GM12875 (cell line): ENCODE measurements at regions not wholly inside any gene's neighbourhood (a gene's known extent, or its start where the extent isn't known, plus 50 kb on each side); places are given as distances from the start of the nearest gene placed in this dataset.

Experiments
- H3K4me3 ChIP-seq: one replicate; pipeline ENCODE4 v1.5.1; 2011; ENCODE audit warnings: low read depth, low read length, control low read depth
- TF ChIP-seq, protein P1 (sequence below): IDR thresholded peaks from 2 replicates; pipeline ENCODE4 v1.5.1; 2011; ENCODE audit warnings: low read depth, mild to moderate bottlenecking, control low read depth, inconsistent platforms, low read length, moderate library complexity, borderline replicate concordance; ENCODE audit not compliant: insufficient read depth

DNA sequence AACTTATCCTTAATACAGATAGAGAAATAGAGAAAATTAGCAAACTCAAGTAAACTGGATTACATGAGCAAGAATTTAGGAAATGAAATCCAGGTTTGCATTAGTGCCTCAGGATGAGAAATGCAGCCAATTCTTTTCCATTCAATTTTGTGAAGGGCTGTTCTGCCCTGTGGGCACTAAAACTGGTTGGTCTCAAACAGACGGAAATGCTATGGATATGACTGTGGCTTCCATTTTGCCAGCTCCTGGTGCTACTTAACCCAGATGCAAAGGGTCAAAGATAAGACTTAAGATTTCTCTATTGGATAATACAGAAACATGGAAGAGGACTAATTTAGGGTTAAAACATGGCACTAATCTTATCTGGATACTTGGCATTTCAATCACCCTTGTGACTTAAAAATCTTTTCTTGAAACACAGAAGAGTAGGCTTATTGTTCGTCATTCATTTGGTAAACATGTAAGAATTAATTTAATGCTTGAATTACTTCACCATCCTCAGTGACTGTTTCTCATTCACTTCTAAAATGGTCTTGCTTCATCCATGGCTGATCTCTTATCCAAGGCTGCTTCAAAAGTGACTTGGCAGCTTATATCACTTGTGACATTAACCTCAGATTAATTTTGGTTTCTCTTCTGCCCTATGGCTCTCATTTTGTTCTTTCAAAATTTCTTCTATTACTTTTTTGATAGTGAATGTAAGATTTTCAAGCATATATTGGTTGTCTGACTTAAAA is 1008.7 kb downstream of the GLUD2 start:
- TF ChIP-seq, protein P1, sequence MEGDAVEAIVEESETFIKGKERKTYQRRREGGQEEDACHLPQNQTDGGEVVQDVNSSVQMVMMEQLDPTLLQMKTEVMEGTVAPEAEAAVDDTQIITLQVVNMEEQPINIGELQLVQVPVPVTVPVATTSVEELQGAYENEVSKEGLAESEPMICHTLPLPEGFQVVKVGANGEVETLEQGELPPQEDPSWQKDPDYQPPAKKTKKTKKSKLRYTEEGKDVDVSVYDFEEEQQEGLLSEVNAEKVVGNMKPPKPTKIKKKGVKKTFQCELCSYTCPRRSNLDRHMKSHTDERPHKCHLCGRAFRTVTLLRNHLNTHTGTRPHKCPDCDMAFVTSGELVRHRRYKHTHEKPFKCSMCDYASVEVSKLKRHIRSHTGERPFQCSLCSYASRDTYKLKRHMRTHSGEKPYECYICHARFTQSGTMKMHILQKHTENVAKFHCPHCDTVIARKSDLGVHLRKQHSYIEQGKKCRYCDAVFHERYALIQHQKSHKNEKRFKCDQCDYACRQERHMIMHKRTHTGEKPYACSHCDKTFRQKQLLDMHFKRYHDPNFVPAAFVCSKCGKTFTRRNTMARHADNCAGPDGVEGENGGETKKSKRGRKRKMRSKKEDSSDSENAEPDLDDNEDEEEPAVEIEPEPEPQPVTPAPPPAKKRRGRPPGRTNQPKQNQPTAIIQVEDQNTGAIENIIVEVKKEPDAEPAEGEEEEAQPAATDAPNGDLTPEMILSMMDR: no peak
- H3K4me3 ChIP-seq: no peak overlapping the region

DNA sequence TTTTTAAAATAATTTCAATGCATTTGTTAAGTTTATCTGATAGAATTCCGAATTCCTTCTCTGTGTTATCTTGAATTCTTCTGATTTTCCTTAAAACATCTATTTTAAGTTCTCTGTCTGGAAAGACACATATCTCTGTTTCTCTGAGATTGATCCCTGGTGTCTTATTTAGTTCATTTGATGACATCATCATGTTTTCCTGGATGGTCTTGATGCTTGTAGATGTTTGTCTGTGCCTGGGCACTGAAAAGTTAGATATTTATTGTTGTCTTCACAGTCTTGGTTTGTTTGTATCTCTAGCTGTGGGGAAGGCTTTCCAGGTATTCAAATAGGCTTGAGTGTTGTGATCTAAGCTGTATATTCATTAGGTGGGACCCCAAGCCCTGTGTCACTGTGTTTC is 1028.8 kb downstream of the GLUD2 start:
- no peak overlapping the region for H3K4me3 ChIP-seq
- TF ChIP-seq, protein P1: no peak

DNA sequence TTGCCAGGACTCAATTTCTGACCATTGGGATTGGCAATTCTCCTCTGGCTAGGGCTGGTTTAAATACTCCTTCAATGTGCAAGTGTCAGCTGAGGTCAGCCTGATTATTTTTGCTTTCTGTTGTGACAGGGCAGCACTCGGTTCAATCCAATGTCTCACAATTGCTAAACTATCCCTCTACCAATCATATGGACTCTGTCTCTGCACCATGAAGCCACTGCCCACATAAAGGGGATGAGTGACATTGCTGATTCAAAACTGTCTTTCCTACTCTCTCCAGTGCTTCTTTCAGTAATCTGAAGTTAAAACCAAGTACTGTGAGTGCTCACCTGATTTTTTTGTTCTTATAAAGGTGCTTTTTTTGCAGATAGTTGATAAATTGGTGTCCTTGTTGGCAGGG is 1030.7 kb downstream of the GLUD2 start:
- TF ChIP-seq, protein P1: no peak
- no peak overlapping the region for H3K4me3 ChIP-seq

DNA sequence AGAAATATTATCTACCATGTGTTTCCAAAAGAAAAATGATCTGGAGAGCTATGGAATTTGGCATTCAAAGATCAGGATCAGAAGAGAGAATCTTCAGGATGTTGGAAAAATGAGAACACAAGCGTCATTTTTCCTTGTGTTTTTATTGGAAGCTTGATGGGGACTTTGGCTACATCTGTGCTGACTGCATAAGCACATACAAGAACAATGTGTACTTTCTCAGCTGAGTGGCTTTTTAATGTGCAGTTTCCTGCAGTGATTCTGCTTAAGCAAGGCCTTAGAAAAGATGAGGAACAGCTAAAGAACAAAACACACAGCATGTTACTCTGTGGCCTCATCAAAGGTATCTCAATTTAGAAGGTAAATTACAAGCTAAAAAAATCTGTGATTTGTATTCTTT is 1039.9 kb downstream of the GLUD2 start:
- TF ChIP-seq, protein P1: no peak
- no peak overlapping the region for H3K4me3 ChIP-seq

DNA sequence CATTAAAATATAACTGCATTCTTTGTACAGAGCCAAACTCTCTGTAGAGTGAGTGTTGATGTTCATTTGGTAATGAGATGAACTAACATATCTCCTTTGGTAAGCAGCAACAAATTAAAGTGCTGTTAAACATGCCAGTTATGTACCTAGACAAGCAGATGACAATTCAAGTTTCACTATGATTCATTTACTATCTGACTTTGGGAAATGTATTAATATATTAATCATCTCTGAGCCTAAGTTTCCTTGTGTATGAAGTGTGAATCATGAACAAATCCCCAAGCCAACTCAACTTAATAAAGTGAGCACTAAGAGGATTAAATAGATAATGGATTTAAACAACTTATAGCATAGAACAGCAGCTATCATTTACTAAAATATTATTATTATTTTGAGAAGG is 1044.2 kb downstream of the GLUD2 start:
- no peak overlapping the region for H3K4me3 ChIP-seq
- TF ChIP-seq, protein P1: no peak

DNA sequence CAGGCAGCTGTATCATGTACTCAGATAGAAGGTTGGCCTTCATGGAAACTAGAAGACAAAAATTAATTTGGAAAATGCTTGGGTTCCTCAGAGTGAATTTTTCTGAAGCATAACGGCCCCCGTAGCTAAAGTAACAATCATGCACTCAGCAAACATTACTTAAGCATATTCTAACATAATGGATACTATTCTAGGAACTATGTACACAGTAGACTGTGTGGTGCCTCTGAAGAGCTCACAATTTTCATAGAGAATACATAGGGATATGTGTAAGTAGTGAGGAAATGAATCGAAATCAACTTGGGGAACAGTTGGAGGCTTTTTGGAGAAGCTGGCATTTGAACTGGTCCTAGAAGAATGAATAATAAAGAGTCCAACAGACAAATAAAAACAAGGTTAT is 1045.0 kb downstream of the GLUD2 start:
- H3K4me3 ChIP-seq: no peak overlapping the region
- TF ChIP-seq, protein P1: no peak

DNA sequence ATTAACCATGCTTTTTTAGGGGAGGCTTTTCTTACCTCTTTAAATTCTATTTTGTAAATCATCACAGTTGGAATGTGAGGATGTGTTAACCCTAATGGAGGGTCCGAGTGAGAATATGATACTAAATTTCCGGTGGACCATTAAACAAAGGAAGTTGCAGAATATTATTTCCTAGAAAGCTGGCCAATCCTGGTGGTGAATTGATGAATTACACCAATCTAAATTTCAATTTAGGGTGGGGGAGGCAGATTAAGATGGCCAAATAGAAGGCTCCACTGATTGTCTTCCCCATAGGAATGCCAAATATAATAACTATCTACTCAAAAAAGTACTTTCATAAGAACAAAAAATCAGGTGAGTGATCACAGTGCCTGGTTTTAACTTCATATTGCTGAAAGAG is 1045.6 kb downstream of the GLUD2 start:
- TF ChIP-seq, protein P1: no peak
- H3K4me3 ChIP-seq: no peak overlapping the region
